ENCODE measurements at regions not wholly inside any gene's neighbourhood (a gene's known extent, or its start where the extent isn't known, plus 50 kb on each side); places are given as distances from the start of the nearest gene placed in this dataset.

GRCh38 chr16:35398180-35398579 is 1938.8 kb downstream of the TP53TG3F start:
- H3K4me1 Mint-ChIP-seq (ENCODE audit: low read depth), result no peaks in the 10 kb centered on the region
- peaks cover 11% of the 10 kb centered on the region for H3K9me3 Mint-ChIP-seq
- ATAC-seq, result no peak
- DNase-seq, result no peak
- H3K27me3 Mint-ChIP-seq (ENCODE audit: low read depth), result no peaks in the 10 kb centered on the region
- no peak overlapping the region for H3K4me3 Mint-ChIP-seq
- H3K36me3 Mint-ChIP-seq (ENCODE audit: insufficient read depth), result no peaks in the 10 kb centered on the region

- H3K36me3 Mint-ChIP-seq (ENCODE audit: insufficient read depth), result no peaks in the 10 kb centered on the region
- H3K27me3 Mint-ChIP-seq (ENCODE audit: low read depth), result no peaks in the 10 kb centered on the region
- no peak overlapping the region for H3K4me3 Mint-ChIP-seq
- H3K9me3 Mint-ChIP-seq, result peaks cover 11% of the 10 kb centered on the region
- no peak for DNase-seq
- ATAC-seq, result no peak
- no peaks in the 10 kb centered on the region for H3K4me1 Mint-ChIP-seq (ENCODE audit: low read depth)
Observed at GRCh38 chr16:35399133-35399532, 1939.7 kb downstream of the TP53TG3F start.

GRCh38 chr16:35404273-35404672 is 1944.9 kb downstream of the TP53TG3F start:
- no peaks in the 10 kb centered on the region for H3K27me3 Mint-ChIP-seq (ENCODE audit: low read depth)
- H3K4me1 Mint-ChIP-seq (ENCODE audit: low read depth), result no peaks in the 10 kb centered on the region
- H3K4me3 Mint-ChIP-seq, result no peak overlapping the region
- H3K36me3 Mint-ChIP-seq (ENCODE audit: insufficient read depth), result no peaks in the 10 kb centered on the region
- DNase-seq (no peak), ATAC-seq (no peak)
- peaks cover 22% of the 10 kb centered on the region for H3K9me3 Mint-ChIP-seq

GRCh38 chr16:35405526-35405925 is 1946.1 kb downstream of the TP53TG3F start:
- no peak overlapping the region for H3K4me3 Mint-ChIP-seq
- no peaks in the 10 kb centered on the region for H3K36me3 Mint-ChIP-seq (ENCODE audit: insufficient read depth)
- H3K4me1 Mint-ChIP-seq (ENCODE audit: low read depth), result no peaks in the 10 kb centered on the region
- peaks cover 22% of the 10 kb centered on the region for H3K9me3 Mint-ChIP-seq
- ATAC-seq (no peak), DNase-seq (no peak)
- no peaks in the 10 kb centered on the region for H3K27me3 Mint-ChIP-seq (ENCODE audit: low read depth)

- ATAC-seq (no peak), DNase-seq (no peak)
- no peaks in the 10 kb centered on the region for H3K4me1 Mint-ChIP-seq (ENCODE audit: low read depth)
- no peaks in the 10 kb centered on the region for H3K27me3 Mint-ChIP-seq (ENCODE audit: low read depth)
- H3K36me3 Mint-ChIP-seq (ENCODE audit: insufficient read depth), result no peaks in the 10 kb centered on the region
- H3K9me3 Mint-ChIP-seq, result peaks cover 25% of the 10 kb centered on the region
- H3K4me3 Mint-ChIP-seq, result no peak overlapping the region
Observed at GRCh38 chr16:35409503-35409902, 1950.1 kb downstream of the TP53TG3F start.

- Mint-ChIP-seq H3K27me3 (ENCODE audit: low read depth) (no peaks in the 10 kb centered on the region), H3K4me1 (ENCODE audit: low read depth) (no peaks in the 10 kb centered on the region), H3K9me3 (peaks cover 24% of the 10 kb centered on the region), H3K36me3 (ENCODE audit: insufficient read depth) (no peaks in the 10 kb centered on the region), H3K4me3 (no peak overlapping the region)
- DNase-seq, result no peak
- no peak for ATAC-seq
Observed at GRCh38 chr16:35410438-35410837, 1951.0 kb downstream of the TP53TG3F start.

GRCh38 chr16:35411156-35411555 is 1951.7 kb downstream of the TP53TG3F start:
- ATAC-seq (no peak), DNase-seq (no peak)
- peaks cover 22% of the 10 kb centered on the region for H3K9me3 Mint-ChIP-seq
- H3K27me3 Mint-ChIP-seq (ENCODE audit: low read depth), result no peaks in the 10 kb centered on the region
- H3K4me3 Mint-ChIP-seq, result no peak overlapping the region
- no peaks in the 10 kb centered on the region for H3K4me1 Mint-ChIP-seq (ENCODE audit: low read depth)
- H3K36me3 Mint-ChIP-seq (ENCODE audit: insufficient read depth), result no peaks in the 10 kb centered on the region

- Mint-ChIP-seq H3K36me3 (ENCODE audit: insufficient read depth) (no peaks in the 10 kb centered on the region), H3K4me1 (ENCODE audit: low read depth) (no peaks in the 10 kb centered on the region), H3K4me3 (no peak overlapping the region), H3K27me3 (ENCODE audit: low read depth) (no peaks in the 10 kb centered on the region), H3K9me3 (peaks cover 6% of the 10 kb centered on the region)
- DNase-seq (no peak), ATAC-seq (no peak)
Observed at GRCh38 chr16:35414139-35414538, 1954.7 kb downstream of the TP53TG3F start.

GRCh38 chr16:35414563-35414962 is 1955.2 kb downstream of the TP53TG3F start:
- no peaks in the 10 kb centered on the region for H3K4me1 Mint-ChIP-seq (ENCODE audit: low read depth)
- H3K9me3 Mint-ChIP-seq, result peaks cover 5% of the 10 kb centered on the region
- ATAC-seq, result no peak
- no peak for DNase-seq
- no peaks in the 10 kb centered on the region for H3K36me3 Mint-ChIP-seq (ENCODE audit: insufficient read depth)
- no peak overlapping the region for H3K4me3 Mint-ChIP-seq
- no peaks in the 10 kb centered on the region for H3K27me3 Mint-ChIP-seq (ENCODE audit: low read depth)

GRCh38 chr16:35425270-35425669 is 1965.9 kb downstream of the TP53TG3F start:
- Mint-ChIP-seq H3K36me3 (ENCODE audit: insufficient read depth) (no peaks in the 10 kb centered on the region), H3K9me3 (peaks cover 11% of the 10 kb centered on the region), H3K4me3 (no peak overlapping the region), H3K4me1 (ENCODE audit: low read depth) (no peaks in the 10 kb centered on the region), H3K27me3 (ENCODE audit: low read depth) (no peaks in the 10 kb centered on the region)
- no peak for ATAC-seq
- DNase-seq, result no peak

GRCh38 chr16:35431829-35432663 is 1972.6 kb downstream of the TP53TG3F start:
- Mint-ChIP-seq H3K27me3 (ENCODE audit: low read depth) (no peaks in the 10 kb centered on the region), H3K4me3 (no peak overlapping the region), H3K9me3 (peaks cover 9% of the 10 kb centered on the region), H3K36me3 (ENCODE audit: insufficient read depth) (no peaks in the 10 kb centered on the region), H3K4me1 (ENCODE audit: low read depth) (no peaks in the 10 kb centered on the region)
- ATAC-seq (no peak), DNase-seq (no peak)

- ATAC-seq (no peak), DNase-seq (no peak)
- Mint-ChIP-seq H3K27me3 (ENCODE audit: low read depth) (no peaks in the 10 kb centered on the region), H3K36me3 (ENCODE audit: insufficient read depth) (no peaks in the 10 kb centered on the region), H3K9me3 (peaks cover 33% of the 10 kb centered on the region), H3K4me3 (no peak overlapping the region), H3K4me1 (ENCODE audit: low read depth) (no peaks in the 10 kb centered on the region)
Observed at GRCh38 chr16:35440875-35441274, 1981.5 kb downstream of the TP53TG3F start.

- DNase-seq (no peak), ATAC-seq (no peak)
- Mint-ChIP-seq H3K27me3 (ENCODE audit: low read depth) (no peaks in the 10 kb centered on the region), H3K4me1 (ENCODE audit: low read depth) (no peaks in the 10 kb centered on the region), H3K9me3 (peaks cover 49% of the 10 kb centered on the region), H3K36me3 (ENCODE audit: insufficient read depth) (no peaks in the 10 kb centered on the region), H3K4me3 (no peak overlapping the region)
Observed at GRCh38 chr16:35447010-35447558, 1987.7 kb downstream of the TP53TG3F start.

- Mint-ChIP-seq H3K27me3 (ENCODE audit: low read depth) (no peaks in the 10 kb centered on the region), H3K9me3 (peaks cover 40% of the 10 kb centered on the region), H3K4me3 (no peak overlapping the region), H3K4me1 (ENCODE audit: low read depth) (no peaks in the 10 kb centered on the region), H3K36me3 (ENCODE audit: insufficient read depth) (no peaks in the 10 kb centered on the region)
- no peak for ATAC-seq
- no peak for DNase-seq
Observed at GRCh38 chr16:35449663-35450062, 1990.3 kb downstream of the TP53TG3F start.

GRCh38 chr16:35450648-35451047 is 1991.2 kb downstream of the TP53TG3F start:
- Mint-ChIP-seq H3K4me3 (no peak overlapping the region), H3K27me3 (ENCODE audit: low read depth) (no peaks in the 10 kb centered on the region), H3K36me3 (ENCODE audit: insufficient read depth) (no peaks in the 10 kb centered on the region), H3K9me3 (peaks cover 35% of the 10 kb centered on the region), H3K4me1 (ENCODE audit: low read depth) (no peaks in the 10 kb centered on the region)
- DNase-seq, result no peak
- no peak for ATAC-seq

All from activated T-cell treated with anti-CD3 and anti-CD28 coated beads, Interleukin-2, amount 50 U/mL, for 4 hours (primary cell).